ENCODE measurements at regions not wholly inside any gene's neighbourhood (a gene's known extent, or its start where the extent isn't known, plus 50 kb on each side); places are given as distances from the start of the nearest gene placed in this dataset.

DNA sequence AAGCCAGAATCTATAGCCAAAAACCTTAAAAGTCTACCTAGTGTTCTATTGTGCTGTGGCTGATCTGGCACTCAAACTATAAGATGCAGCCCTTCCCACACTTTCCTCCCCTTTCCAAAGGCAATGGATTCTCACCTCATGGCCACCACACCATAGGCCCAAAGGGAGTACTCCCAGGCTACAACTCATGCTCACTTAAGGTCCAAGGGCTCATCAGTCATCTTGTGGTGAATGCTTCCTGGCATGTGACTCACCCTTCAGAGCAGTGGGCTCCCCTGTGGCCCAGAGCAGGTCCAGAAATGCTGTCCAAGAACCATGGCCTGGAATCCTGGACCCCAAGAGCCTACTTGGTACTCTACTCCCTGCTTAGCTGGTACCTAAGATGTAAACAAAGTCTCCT is 181.0 kb downstream of the CHRDL1 start:
- TF ChIP-seq, protein P1, sequence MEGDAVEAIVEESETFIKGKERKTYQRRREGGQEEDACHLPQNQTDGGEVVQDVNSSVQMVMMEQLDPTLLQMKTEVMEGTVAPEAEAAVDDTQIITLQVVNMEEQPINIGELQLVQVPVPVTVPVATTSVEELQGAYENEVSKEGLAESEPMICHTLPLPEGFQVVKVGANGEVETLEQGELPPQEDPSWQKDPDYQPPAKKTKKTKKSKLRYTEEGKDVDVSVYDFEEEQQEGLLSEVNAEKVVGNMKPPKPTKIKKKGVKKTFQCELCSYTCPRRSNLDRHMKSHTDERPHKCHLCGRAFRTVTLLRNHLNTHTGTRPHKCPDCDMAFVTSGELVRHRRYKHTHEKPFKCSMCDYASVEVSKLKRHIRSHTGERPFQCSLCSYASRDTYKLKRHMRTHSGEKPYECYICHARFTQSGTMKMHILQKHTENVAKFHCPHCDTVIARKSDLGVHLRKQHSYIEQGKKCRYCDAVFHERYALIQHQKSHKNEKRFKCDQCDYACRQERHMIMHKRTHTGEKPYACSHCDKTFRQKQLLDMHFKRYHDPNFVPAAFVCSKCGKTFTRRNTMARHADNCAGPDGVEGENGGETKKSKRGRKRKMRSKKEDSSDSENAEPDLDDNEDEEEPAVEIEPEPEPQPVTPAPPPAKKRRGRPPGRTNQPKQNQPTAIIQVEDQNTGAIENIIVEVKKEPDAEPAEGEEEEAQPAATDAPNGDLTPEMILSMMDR (optimal IDR thresholded peaks at IDR 0.05 in 1 of 3, IDR thresholded peaks at IDR 0.05 in 1 of 3, conservative IDR thresholded peaks at IDR 0.05 in 1 of 3; ENCODE audit: extremely low read depth in 1 of 3, insufficient read depth in 2 of 3, low read length in 3 of 3), result no peak
- TF ChIP-seq EZH2 (IDR thresholded peaks at IDR 0.05; ENCODE audit: low read length), result no peak

Data from keratinocyte (primary cell).